BE2C (cell line): ENCODE measurements at regions not wholly inside any gene's neighbourhood (a gene's known extent, or its start where the extent isn't known, plus 50 kb on each side); places are given as distances from the start of the nearest gene placed in this dataset.

Source experiments
- DNase-seq: peaks from one replicate; pipeline ENCODE4 v3.0.0-alpha.2; 2020
- H3K27me3 ChIP-seq: fragments of 250-450 bp; sonication (Bioruptor Pico); 2 replicates; pipeline ENCODE4 v1.5.1; 2020; ENCODE audit warnings: mild to moderate bottlenecking
- H3K36me3 ChIP-seq: fragments of 250-450 bp; sonication (Bioruptor Pico); 2 replicates; pipeline ENCODE4 v1.5.1; 2020; ENCODE audit warnings: mild to moderate bottlenecking
- H3K4me1 ChIP-seq: fragments of 250-450 bp; sonication (Bioruptor Pico); 2 replicates; pipeline ENCODE4 v1.5.1; 2020
- H3K4me3 ChIP-seq: 2 replicates; pipeline ENCODE4 v1.5.1; 2011; ENCODE audit warnings: low read depth, low read length
- H3K9me3 ChIP-seq: fragments of 250-450 bp; sonication (Bioruptor Pico); 2 replicates; pipeline ENCODE4 v1.5.1; 2020
- TF ChIP-seq, protein P1 (sequence below): IDR thresholded peaks from 2 replicates; pipeline ENCODE4 v1.5.1; 2012; ENCODE audit warnings: mild to moderate bottlenecking, low read depth, low read length

- no peak overlapping the region for H3K4me3 ChIP-seq
- H3K9me3 ChIP-seq, result no peaks in the 10 kb centered on the region
- DNase-seq, result no peak
- no peaks in the 10 kb centered on the region for H3K36me3 ChIP-seq
- H3K27me3 ChIP-seq, result no peaks in the 10 kb centered on the region
- no peaks in the 10 kb centered on the region for H3K4me1 ChIP-seq
- TF ChIP-seq, protein P1, sequence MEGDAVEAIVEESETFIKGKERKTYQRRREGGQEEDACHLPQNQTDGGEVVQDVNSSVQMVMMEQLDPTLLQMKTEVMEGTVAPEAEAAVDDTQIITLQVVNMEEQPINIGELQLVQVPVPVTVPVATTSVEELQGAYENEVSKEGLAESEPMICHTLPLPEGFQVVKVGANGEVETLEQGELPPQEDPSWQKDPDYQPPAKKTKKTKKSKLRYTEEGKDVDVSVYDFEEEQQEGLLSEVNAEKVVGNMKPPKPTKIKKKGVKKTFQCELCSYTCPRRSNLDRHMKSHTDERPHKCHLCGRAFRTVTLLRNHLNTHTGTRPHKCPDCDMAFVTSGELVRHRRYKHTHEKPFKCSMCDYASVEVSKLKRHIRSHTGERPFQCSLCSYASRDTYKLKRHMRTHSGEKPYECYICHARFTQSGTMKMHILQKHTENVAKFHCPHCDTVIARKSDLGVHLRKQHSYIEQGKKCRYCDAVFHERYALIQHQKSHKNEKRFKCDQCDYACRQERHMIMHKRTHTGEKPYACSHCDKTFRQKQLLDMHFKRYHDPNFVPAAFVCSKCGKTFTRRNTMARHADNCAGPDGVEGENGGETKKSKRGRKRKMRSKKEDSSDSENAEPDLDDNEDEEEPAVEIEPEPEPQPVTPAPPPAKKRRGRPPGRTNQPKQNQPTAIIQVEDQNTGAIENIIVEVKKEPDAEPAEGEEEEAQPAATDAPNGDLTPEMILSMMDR, result no peak
Measured at GRCh38 chr3:99586701-99587100, 51.7 kb upstream of the COL8A1 start.

DNA sequence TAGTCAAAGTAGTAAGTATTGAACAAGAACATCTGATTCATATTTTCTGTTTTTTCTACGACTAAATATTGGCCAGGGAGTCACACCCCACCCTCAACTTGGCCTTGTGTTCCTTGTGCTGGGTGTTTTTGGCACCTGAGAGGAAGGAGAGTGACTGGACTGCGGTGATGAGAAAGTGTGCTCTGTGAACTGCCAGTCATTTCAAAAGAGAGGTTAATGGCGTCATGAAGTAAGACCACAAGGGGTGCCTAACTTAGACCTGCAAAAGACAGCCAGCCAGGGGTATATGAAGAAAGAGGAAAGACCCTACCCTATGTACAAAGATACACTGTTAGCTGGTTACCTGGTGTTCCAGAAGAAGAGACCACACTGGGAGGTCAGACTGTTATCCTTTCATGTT is 58.4 kb upstream of the COL8A1 start:
- Histone ChIP-seq H3K4me3 (no peak overlapping the region), H3K9me3 (no peaks in the 10 kb centered on the region), H3K36me3 (no peaks in the 10 kb centered on the region), H3K4me1 (no peaks in the 10 kb centered on the region), H3K27me3 (no peaks in the 10 kb centered on the region)
- TF ChIP-seq, protein P1, result no peak
- no peak for DNase-seq

GRCh38 chr3:99579246-99579645 is 59.1 kb upstream of the COL8A1 start:
- H3K4me1 ChIP-seq, result no peaks in the 10 kb centered on the region
- no peak for DNase-seq
- H3K36me3 ChIP-seq, result no peaks in the 10 kb centered on the region
- TF ChIP-seq, protein P1, result no peak
- no peak overlapping the region for H3K4me3 ChIP-seq
- H3K9me3 ChIP-seq, result no peaks in the 10 kb centered on the region
- H3K27me3 ChIP-seq, result no peaks in the 10 kb centered on the region

DNA sequence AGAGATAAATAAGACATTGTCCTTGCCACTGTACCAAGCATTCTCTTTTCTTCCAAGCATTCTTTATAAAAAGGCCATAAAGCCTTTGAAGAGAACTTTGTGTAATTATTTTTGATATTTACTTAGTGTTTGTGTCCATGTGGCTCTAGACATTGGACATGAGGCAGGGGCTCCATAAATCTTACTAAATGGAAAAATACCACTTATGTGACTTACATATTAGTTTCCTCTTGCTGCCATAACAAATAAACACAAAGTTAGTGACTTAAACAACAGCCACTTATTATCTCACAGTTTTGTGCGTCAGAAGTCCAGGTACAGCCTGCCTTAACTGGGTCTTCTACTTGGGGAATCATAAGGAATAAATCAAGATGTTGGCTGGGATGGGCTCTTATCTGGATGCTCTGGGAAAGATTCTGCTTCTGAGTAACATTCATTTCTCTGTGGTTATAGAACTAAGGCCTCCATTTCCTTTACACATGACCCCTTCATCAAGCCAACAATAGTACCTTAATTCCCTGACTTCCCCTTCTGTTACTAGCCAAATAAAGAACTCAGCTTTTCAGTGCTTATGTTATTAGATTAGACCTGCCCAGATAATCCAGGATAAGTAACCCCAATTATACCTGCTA is 59.9 kb upstream of the COL8A1 start:
- no peaks in the 10 kb centered on the region for H3K4me1 ChIP-seq
- H3K27me3 ChIP-seq, result no peaks in the 10 kb centered on the region
- TF ChIP-seq, protein P1, result no peak
- H3K36me3 ChIP-seq, result no peaks in the 10 kb centered on the region
- no peak overlapping the region for H3K4me3 ChIP-seq
- no peaks in the 10 kb centered on the region for H3K9me3 ChIP-seq
- DNase-seq, result no peak

GRCh38 chr3:99576904-99577559 is 61.4 kb upstream of the COL8A1 start:
- Histone ChIP-seq H3K9me3 (no peaks in the 10 kb centered on the region), H3K4me1 (no peaks in the 10 kb centered on the region), H3K27me3 (no peaks in the 10 kb centered on the region), H3K4me3 (no peak overlapping the region), H3K36me3 (no peaks in the 10 kb centered on the region)
- no peak for DNase-seq
- TF ChIP-seq, protein P1, result no peak

GRCh38 chr3:99575683-99576082 is 62.7 kb upstream of the COL8A1 start:
- Histone ChIP-seq H3K4me3 (no peak overlapping the region), H3K9me3 (no peaks in the 10 kb centered on the region), H3K36me3 (no peaks in the 10 kb centered on the region), H3K4me1 (no peaks in the 10 kb centered on the region), H3K27me3 (no peaks in the 10 kb centered on the region)
- no peak for DNase-seq
- TF ChIP-seq, protein P1, result no peak
